ENCODE measurements at regions not wholly inside any gene's neighbourhood (a gene's known extent, or its start where the extent isn't known, plus 50 kb on each side); places are given as distances from the start of the nearest gene placed in this dataset.

GRCh38 chr14:98571104-98571503 is 700.9 kb downstream of the BCL11B start:
- no peak for DNase-seq (ENCODE audit: low read depth)

- DNase-seq (ENCODE audit: low read depth) = no peak
Measured at GRCh38 chr14:98573082-98573481, 698.9 kb downstream of the BCL11B start.

GRCh38 chr14:98576463-98576862 is 695.5 kb downstream of the BCL11B start:
- no peak for DNase-seq (ENCODE audit: low read depth)

GRCh38 chr14:98578204-98578603 is 693.8 kb downstream of the BCL11B start:
- DNase-seq (ENCODE audit: low read depth) = peak; percentile 0

- DNase-seq (ENCODE audit: low read depth) = no peak
Measured at GRCh38 chr14:98579140-98579539, 692.9 kb downstream of the BCL11B start.

- no peak for DNase-seq (ENCODE audit: low read depth)
Measured at GRCh38 chr14:98580131-98580678, 691.8 kb downstream of the BCL11B start.

- no peak for DNase-seq (ENCODE audit: low read depth)
Measured at GRCh38 chr14:98582276-98582675, 689.7 kb downstream of the BCL11B start.

- DNase-seq (ENCODE audit: low read depth) = no peak
Measured at GRCh38 chr14:98591161-98591560, 680.8 kb downstream of the BCL11B start.

- DNase-seq (ENCODE audit: low read depth) = no peak
Measured at GRCh38 chr14:98592611-98593170, 679.3 kb downstream of the BCL11B start.

- DNase-seq (ENCODE audit: low read depth) = no peak
Measured at GRCh38 chr14:98593361-98593761, 678.6 kb downstream of the BCL11B start.

GRCh38 chr14:98594156-98594555 is 677.8 kb downstream of the BCL11B start:
- no peak for DNase-seq (ENCODE audit: low read depth)

- DNase-seq (ENCODE audit: low read depth) = no peak
Measured at GRCh38 chr14:98598576-98598975, 673.4 kb downstream of the BCL11B start.

- DNase-seq (ENCODE audit: low read depth) = no peak
Measured at GRCh38 chr14:98599082-98599481, 672.9 kb downstream of the BCL11B start.

- DNase-seq (ENCODE audit: low read depth) = no peak
Measured at GRCh38 chr14:98602983-98603382, 669.0 kb downstream of the BCL11B start.

GRCh38 chr14:98605043-98605442 is 667.0 kb downstream of the BCL11B start:
- DNase-seq (ENCODE audit: low read depth) = no peak

- no peak for DNase-seq (ENCODE audit: low read depth)
Measured at GRCh38 chr14:98606041-98606640, 665.9 kb downstream of the BCL11B start.

GRCh38 chr14:98606816-98607215 is 665.2 kb downstream of the BCL11B start:
- DNase-seq (ENCODE audit: low read depth) = no peak

GRCh38 chr14:98607341-98607910 is 664.6 kb downstream of the BCL11B start:
- DNase-seq (ENCODE audit: low read depth) = no peak

GRCh38 chr14:98608071-98609060 is 663.6 kb downstream of the BCL11B start:
- DNase-seq (ENCODE audit: low read depth) = no peak

- no peak for DNase-seq (ENCODE audit: low read depth)
Measured at GRCh38 chr14:98612434-98613200, 659.4 kb downstream of the BCL11B start.

- DNase-seq (ENCODE audit: low read depth) = no peak
Measured at GRCh38 chr14:98614741-98615140, 657.3 kb downstream of the BCL11B start.
